Bronchial epithelial cell (primary cell): ENCODE measurements at regions not wholly inside any gene's neighbourhood (a gene's known extent, or its start where the extent isn't known, plus 50 kb on each side); places are given as distances from the start of the nearest gene placed in this dataset.

Experiments used
- DNase-seq: peaks from one replicate; pipeline ENCODE4 v3.0.0-alpha.2; 2010; ENCODE audit warnings: low read depth
- FAIRE-seq: peaks from 2 replicates; lab custom pipeline; 2011; peaks lifted over from hg19 to GRCh38; lab: Jason Lieb, UNC
- H3K27me3 ChIP-seq: 2 replicates; pipeline ENCODE4 v1.5.1; 2011; ENCODE audit warnings: low read length; ENCODE audit not compliant: control insufficient read depth, insufficient read depth
- H3K36me3 ChIP-seq: 2 replicates; pipeline ENCODE4 v1.5.1; 2011; ENCODE audit warnings: low read length; ENCODE audit not compliant: control insufficient read depth, insufficient read depth
- H3K4me3 ChIP-seq: 2 replicates; pipeline ENCODE4 v1.5.1; 2011; ENCODE audit warnings: mild to moderate bottlenecking, low read depth, low read length, control low read depth
- CTCF ChIP-seq: IDR thresholded peaks from 2 replicates; pipeline ENCODE4 v1.5.1; 2011; ENCODE audit warnings: mild to moderate bottlenecking, moderate library complexity, low read length, control low read depth, inconsistent platforms; ENCODE audit not compliant: insufficient read depth, severe bottlenecking

GRCh38 chr2:242032780-242033656 is 163.5 kb downstream of the RTP5 start:
- DNase-seq (no peak), FAIRE-seq (no peak)
- no peak for TF ChIP-seq CTCF
- Histone ChIP-seq H3K4me3 (no peak overlapping the region), H3K36me3 (no peaks in the 10 kb centered on the region), H3K27me3 (peaks cover 4% of the 10 kb centered on the region)

- no peak for FAIRE-seq
- Histone ChIP-seq H3K4me3 (no peak overlapping the region), H3K27me3 (peaks cover 4% of the 10 kb centered on the region), H3K36me3 (no peaks in the 10 kb centered on the region)
- no peak for TF ChIP-seq CTCF
- DNase-seq: no peak
Measured at GRCh38 chr2:242034138-242034537, 164.6 kb downstream of the RTP5 start.

GRCh38 chr2:242034996-242035814 is 165.7 kb downstream of the RTP5 start:
- Histone ChIP-seq H3K36me3 (no peaks in the 10 kb centered on the region), H3K4me3 (no peak overlapping the region), H3K27me3 (peaks cover 4% of the 10 kb centered on the region)
- TF ChIP-seq CTCF: no peak
- no peak for DNase-seq
- no peak for FAIRE-seq

GRCh38 chr2:242035858-242036652 is 166.5 kb downstream of the RTP5 start:
- Histone ChIP-seq H3K4me3 (no peak overlapping the region), H3K36me3 (no peaks in the 10 kb centered on the region), H3K27me3 (peaks cover 2% of the 10 kb centered on the region)
- TF ChIP-seq CTCF: no peak
- DNase-seq: no peak
- FAIRE-seq: no peak

- no peaks in the 10 kb centered on the region for H3K27me3 ChIP-seq
- no peak for TF ChIP-seq CTCF
- H3K4me3 ChIP-seq: no peak overlapping the region
- DNase-seq (no peak), FAIRE-seq (no peak)
- no peaks in the 10 kb centered on the region for H3K36me3 ChIP-seq
Measured at GRCh38 chr2:242036653-242036950, 167.1 kb downstream of the RTP5 start.
